ENCODE measurements at regions not wholly inside any gene's neighbourhood (a gene's known extent, or its start where the extent isn't known, plus 50 kb on each side); places are given as distances from the start of the nearest gene placed in this dataset.

DNA sequence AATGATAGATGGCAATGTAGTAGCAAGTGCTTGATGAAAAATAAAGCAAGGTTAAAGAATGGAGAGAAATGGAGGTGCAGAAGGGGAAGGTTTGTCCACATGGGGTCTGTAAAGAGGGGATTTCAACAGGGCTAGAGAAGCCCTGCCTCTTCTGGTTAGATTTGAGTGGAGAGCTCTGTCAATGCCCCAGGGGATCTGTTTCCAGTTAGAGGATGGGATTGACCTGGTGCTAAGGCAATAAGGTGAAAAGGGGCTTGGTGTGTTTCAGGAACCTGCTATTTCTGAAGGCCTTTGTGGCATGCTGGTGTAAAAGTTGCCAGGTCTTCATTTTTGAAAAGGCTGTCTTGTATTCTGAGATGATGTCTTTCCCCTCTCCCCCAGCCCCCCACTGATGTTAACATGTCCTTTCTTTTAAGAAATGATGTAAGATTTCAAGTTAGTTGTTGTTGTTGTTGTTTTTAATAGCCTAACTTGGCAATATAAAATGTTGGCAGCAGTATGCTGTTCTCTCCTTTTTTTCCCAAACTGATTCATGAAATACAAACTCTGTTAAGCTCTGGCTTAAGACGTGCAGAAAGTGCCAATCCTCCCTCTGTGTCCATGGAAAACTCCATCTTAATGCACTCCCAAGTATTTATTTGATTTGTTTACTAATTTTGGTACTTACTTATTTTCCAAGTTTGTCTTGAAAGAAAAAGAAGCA, 370.3 kb upstream of the ADGRL2 start:
- no peak for DNase-seq

DNA sequence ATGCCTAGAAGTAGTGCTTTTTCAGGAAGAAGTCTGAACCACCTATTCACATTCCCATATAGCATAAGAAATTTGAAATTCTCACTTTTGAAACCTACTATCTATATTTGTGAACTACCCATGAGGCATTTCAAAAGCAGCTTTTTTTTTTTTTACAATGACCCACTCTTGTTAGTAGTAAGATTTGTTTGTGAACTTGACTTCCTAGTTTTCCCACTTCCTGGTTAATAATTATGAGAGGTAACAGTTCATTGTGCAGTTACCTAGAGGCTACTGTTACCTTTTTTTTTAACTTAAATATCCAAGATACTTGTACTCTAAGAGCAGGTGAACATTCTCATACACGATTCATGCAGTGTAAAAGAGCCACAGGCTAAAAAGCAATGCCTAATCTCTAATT, 371.7 kb upstream of the ADGRL2 start:
- DNase-seq, result no peak

DNA sequence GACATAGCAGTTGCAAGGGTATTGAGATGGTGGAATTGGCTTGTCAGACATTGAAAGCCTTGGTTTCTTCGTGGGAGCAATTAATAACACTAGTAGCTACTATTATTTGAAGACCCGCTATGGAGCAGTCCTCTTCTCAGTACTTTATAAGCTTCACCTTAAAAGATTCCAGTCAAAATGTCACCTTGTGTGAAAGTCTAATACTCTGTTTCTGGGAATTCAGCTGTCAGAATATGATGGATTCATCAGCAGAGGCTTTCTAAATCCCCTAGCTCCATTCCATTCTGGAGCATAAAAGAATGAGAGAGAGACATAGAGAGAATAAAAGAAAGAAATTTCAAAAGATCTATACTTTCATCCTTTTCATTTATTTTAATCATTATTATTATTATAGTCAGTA, 375.9 kb upstream of the ADGRL2 start:
- no peak for DNase-seq

DNA sequence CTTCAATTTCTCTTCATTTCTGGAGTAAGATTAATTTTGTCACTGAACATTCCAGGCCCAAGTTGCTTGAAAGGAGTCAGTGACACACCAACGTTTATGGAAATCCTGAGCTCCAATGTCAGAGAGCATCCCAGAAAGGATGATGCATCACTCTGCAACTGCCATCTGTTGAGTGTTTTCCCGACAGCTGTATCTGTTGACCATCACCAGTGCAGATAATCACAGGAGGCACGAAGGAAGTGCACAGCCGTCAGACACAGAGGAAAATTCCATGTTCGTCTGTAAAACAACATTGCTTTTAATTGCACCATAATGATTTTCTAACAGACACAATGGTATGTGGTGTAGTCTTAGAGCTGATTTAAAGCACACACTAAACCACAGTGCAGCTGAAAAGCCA, 376.7 kb upstream of the ADGRL2 start:
- no peak for DNase-seq

DNA sequence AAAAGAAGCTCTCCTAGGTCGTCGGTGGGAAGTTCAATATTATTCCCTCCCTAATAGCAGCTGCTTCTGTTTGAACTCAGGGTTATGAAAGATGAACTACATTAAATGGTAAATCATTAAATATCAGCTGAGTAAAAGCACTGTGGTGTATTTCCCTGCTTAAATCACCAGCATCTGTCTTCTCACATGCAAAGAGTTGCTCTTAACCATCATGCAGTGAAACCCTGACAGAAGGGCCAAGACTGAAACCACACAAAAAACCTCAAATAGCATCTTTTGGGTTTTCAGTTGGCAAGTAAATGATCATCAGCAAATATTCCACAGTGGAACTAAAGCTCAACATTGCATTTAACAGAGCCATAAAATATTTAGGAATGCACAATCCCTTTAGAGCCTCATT, 380.0 kb upstream of the ADGRL2 start:
- no peak for DNase-seq

DNA sequence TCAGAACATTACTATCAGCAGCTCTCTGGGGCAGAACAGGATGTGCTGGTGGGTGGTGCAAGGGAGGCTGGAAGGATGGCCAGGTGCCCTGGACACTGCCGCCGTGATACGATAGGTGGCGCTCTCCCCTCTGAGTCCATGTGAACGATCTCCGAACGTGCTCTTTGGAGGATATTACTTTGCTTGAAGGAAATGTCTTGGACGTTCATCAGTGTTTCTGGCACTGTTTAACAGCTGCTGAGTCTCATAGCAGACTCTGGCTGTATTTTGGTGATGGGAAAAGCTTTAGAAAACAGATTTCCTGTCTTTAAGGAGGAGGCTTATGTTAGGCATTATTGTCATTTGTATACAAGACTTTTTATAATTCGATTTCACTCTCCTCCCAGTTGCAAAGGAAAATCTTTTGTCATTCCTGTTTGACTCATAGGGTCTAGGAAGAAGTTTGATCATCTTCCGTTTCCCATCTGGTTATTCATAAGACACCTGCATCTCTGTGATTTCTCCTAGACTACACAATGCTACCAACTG, 386.2 kb upstream of the ADGRL2 start:
- DNase-seq, result no peak

DNA sequence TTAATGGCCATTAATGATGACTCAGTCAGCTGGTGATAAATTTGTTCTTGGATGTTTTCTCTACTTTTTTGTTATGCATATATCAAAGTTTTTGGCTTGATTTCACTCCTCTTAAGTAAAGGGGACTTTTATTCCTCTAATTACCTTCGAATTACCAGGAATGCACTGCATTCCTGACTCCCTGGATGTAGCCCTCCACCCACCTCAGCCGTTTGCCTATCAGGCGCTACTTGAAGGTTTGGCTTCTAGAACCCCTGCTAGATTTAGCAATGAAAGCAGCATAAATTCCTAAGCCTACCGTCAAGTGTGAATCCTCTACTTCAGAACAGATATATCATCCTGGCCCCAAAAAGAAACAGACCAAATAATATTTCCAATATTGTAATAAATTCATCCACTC, 387.8 kb upstream of the ADGRL2 start:
- DNase-seq, result no peak

DNA sequence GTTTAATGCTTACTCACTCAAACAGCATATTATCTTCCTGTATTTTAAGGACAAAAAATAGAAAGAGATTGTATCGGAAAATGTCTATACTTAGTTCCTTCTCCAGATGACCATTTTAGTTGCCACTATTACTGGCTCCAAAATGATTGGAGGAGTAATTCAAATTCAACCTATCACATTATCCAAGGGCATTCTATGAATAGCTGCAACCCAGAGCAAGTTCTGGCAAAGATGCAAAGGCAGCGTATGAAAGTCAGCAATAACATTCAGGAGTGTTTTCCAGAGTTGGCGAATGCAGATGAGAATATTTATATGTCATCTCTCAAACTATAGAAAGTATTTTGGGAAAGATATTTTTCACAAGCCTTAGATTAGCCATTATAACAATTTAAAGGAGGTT, 389.8 kb upstream of the ADGRL2 start:
- no peak for DNase-seq

DNA sequence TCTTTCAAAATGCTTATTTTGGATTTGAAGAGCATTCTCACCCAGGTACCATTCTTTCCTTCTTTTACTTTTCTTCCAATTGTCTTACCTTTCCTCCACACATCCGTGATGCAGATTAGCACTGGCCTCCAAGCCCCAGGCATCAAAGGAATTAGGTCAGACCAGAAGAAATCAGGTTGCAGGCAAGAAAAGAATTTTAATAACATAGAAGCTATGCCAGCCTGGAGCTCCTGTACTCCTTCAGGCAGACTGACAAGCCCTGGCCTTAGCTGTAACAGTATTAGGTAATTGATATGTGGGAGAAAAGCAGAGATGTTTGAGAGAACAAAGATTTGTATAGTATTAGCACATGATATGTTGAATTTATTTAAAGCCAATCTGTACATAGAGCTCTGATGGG, 390.4 kb upstream of the ADGRL2 start:
- DNase-seq, result no peak

DNA sequence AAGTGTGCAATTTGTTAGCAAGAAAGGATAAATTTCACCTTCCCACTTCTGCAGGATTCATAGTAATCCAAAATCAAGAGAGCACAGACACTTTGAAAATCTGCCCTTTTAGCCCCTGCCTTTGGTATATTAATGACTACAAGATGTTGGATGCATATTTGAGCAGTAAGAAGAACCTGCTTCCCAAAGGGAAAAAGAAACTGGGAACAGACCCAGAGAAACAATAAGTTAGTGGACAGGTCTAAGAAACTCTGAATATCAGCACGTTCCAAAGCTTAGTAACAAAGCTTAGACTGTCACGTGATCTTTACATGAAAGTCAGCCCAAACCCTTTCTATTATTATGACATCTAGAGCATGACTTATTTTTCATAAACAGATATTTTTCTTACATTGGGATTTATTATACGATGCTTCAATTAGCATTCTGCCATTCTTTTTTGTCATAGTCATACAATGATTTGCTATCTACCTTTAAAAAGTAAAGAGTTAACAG, 390.9 kb upstream of the ADGRL2 start:
- DNase-seq, result no peak

DNA sequence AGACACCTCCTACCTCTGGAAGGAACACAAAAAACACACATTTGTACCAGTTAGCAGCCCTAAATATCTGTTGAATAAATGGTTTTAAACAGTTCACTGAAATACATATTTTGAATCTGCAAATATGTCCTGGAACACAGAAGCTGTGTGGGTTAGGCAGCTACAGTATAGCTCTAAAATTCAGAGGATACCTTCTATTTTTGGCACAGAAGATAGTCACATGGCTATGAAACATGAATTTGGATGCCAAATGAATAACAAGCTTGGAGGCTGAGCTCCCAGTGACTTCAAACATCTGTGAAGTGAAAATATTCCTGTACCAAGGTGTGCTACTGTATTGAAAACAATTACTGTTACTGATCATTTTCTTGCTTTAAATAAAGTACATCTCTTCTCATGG, 391.5 kb upstream of the ADGRL2 start:
- no peak for DNase-seq

DNA sequence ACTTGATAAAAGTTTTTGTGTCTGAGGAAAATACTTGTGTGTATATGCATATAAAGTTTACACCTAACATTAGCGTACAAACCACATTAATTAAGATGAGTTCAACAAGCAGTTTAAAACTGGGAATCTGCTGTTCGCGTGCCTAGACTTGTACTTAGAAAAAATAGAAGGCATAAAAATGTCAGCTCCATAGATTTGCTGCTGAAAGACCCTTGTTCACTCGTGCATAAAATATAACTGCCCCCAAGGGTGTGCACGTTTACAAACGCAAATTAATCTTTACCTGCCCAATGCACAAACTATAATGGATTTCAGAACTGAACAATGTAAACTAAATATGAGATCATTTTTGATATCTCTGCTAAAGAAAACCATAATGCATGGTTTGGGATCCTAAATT, 392.3 kb upstream of the ADGRL2 start:
- DNase-seq, result no peak

DNA sequence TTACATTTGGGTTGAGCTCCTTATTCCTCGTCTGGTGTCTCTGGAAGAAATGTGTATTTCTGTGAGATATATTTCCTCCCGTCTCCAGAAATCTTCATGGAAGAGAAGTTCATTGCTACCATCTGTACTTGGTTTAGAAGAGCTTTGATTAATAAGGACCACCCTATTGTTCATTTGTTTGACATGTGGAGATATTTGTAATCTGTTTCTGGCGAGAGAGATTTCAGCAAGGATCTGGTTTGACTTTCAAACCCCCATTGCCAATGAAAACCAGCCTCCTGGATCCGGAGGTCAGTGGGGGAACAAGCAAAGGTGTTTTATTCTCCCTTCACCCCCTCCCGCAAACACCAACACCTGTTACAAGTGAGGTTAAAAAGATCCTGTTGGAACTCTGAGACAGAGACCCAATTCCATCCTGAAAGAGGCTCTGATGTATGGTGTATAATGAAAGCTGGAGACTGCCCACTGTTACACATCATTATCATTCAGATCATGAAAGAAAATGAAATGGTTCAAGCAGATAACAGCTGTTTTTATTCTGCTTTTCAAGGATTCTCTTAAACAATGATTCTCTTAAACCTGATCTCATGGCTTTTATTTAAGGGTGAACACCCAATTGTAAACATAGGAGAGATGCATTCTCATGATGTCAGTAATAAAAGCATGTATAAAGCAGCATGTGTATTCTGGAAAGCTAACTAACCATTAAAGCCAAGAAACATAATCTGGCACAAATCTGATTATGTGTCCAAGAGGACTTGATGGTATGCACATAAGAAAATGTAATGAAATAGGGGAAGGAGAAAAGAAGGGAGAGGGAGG, 393.5 kb upstream of the ADGRL2 start:
- DNase-seq, result no peak

DNA sequence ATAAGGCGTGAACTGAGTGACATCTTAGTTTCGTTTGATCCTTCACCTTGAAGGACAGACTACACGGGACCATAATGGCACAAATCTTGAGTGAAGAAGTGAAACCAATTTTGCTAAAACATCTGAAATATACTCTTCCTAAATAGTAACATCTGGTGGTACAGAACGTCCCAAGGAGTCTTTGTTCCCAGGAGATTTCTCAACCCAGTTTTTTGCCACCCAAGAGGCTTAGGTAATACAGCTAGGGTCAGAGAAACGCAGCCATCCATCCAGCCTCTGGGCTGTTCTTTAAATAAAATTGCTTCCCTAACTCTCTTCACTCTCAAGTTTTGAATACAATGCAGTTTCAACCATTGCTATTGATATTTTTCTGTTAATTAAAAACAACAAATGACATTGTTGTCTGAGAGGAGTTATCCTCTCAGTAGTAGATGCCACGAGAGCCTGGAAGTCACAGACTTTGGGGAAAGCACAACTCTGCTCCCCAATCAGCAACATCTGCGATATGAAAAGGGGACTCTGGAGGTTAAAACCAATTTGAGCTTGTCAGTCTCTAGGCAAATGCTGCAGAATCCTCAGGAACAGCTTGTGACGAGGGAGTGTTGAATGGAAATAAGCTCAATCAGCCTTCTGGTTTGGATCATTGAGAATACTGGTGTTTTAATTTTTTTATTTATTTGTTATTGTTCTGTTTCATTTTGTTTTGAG, 394.3 kb upstream of the ADGRL2 start:
- DNase-seq, result no peak

DNA sequence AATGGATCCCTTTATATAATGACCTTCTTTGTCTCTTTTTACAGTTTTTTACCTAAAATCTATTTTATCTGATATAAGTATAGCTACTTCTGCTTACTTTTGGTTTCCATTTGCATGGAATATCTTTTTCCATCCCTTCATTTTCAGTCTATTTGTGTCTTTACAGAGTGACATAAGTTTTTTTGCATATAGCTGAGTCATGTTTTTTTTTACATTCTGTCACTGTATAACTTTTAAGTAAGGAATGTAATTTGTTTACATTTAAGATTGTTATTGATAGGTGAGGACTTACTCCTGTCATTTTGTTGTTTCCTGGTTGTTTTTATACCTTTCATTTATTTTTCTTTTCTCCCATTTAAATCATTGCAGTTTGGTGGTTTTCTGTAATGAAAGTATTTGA, 402.7 kb upstream of the ADGRL2 start:
- DNase-seq, result no peak

DNA sequence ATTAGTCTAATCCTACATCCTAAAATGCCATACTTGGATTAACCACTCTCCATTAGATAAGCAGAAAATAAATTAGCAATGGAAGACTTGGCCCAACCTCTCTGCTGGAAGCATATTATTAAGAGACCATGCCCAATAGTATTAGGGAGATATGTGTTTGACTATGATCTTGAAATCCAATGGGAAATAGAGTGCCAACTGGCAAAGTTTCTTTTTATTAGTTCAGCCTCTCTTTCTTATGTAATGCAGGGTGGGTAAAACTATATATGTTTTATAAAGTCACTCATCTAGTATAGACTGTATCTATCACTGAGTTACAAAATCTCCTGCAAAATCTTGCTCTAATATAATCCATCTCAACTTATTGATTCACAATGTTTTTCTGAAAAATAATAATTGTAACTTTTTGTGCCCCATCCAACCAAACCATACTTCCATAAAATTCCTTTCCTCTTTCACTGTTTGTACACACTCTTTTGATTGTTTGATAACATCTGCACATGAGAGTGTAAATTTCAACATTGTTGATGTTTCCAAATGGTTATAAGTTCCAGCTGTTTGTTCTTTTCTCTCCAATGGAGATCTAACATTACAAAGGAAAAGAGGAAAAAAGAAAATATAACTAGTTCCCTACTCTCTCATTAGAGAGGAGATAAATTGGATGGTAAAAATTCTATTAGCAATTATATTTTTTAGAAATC, 408.1 kb upstream of the ADGRL2 start:
- no peak for DNase-seq

DNA sequence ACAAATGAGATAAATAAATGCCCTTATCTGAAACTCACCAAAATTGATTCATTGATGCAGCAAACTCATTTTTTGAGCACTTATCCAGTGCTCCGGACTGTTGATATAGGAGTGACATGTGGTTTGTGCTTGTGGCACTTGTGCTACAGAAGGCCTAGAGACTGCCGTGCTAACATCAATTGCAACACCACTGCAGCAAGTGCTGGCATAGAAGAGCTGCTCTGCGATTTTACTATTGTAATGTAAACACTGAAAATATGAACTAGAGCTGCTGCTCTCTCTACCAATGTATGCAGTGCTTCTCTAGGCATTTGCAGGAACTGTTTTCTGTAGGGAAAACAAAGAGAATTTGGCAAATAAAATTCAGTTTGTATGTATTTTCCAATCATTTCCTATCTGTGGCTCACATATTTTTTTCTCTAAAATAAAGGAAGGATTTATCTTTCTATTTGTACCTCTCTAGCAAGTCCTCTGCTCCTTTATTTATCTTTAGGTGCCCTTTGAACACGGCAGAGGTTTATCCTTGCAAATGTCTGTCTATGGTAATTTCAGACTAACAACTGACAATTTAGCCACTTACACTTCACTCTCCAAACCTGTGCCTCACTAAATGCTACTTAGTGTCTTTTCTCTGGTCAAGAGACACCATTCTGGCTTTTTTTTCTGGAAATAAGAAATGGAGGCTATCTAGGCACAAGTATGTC, 409.5 kb upstream of the ADGRL2 start:
- no peak for DNase-seq

DNA sequence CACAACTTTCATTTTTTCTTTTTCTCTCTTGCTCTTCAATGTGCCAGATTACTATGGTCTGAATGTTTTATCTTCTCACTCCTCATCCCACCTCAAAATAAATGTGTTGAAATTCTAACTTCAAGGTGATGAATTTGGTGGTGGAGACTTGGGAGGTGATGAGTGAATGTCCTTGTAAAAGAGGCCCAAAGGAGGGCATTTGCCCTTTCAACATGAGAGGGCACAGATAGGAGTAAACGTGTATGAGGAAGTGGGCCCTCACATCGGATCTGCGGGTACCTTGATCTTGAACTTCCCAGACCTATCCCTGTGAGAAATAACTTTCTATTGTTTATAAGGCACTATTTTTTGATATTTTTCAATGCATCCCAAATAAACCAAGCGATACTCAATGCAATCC, 412.3 kb upstream of the ADGRL2 start:
- no peak for DNase-seq

DNA sequence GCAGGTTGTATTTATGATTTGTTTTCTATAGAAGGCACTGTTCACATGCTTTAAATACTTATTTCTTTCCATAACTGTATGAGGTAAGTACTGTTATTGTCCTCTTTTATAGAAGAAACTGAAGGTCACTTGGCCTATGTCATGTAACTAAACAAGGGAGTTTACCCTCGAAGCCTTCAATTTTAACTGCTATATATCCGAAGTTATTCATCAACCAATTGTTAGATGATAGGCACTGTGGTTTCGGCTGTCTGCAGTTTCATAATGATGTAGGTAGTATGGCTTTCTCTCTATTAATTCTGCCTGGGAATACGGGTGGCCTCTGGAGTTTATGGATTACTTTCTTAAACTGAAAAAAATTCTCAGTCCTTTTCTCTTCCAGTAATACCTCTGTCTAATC, 413.3 kb upstream of the ADGRL2 start:
- no peak for DNase-seq

DNA sequence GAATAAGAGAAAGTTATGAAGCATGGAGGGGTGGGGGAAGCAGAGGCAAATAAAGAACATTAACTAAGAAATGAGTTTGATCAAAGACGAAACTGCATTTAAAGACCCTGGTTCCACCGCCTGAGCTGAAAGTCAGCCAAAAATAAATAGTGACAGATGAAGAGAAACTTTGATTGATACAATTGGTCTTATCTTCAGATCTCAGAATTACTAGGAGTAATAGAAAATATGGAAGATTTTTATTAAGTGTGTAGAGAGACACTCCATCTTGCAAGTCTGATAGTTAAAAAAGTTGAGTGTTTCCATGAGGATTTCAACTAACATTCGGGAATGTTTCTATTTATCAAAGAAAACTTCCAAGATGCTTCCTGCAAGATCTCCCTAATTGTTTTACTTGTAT, 418.2 kb upstream of the ADGRL2 start:
- no peak for DNase-seq

DNA sequence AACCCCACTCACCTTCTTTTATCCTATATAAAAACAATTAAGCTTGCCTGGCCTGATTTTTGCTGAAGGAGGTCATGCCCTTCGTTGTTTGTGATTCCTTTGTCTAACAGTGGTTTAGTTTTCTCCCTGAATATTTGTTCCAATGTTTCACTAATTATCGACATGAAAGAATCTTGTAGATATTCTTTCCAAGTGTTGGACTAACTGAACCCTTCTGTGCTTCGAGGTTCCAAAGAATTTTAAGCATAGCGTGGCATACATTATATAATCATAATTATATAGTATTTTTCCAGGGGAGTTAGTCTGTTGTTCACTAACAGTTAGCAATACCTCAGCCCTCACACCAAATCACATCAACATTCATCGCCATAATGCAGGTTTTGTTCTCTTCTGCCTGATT, 418.9 kb upstream of the ADGRL2 start:
- DNase-seq, result no peak

DNA sequence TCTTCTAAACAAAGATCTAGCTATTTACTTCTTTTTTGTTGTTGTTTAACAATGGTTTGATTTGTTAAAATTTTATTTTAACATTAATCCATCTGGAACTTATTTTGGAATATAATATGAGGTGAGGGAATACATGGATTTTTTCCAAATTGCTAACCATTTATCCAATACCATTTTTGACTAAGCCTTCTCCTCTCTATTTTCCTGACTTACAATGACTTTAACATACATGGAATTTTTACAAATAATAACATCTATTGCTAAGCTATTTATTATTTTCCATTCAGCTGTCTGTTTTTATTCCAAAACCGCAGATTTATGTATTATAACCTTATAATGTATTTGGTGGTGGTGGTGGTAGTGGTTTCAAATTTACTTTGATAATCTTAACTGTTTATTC, 420.3 kb upstream of the ADGRL2 start:
- DNase-seq, result no peak
